ENCODE measurements at regions not wholly inside any gene's neighbourhood (a gene's known extent, or its start where the extent isn't known, plus 50 kb on each side); places are given as distances from the start of the nearest gene placed in this dataset.

GRCh38 chr9:79447762-79448161 lies 124.0 kb upstream of the TLE4 start:
- H3K27ac ChIP-seq (ENCODE audit: low read depth, low read length) = no peak overlapping the region
- H2BK15ac ChIP-seq (ENCODE audit: low read length) = no peak overlapping the region
- H4K91ac ChIP-seq (replicated peaks; ENCODE audit: insufficient read length, low read length) = no peak overlapping the region
- H3K9me3 ChIP-seq (ENCODE audit: insufficient read depth in 2 of 2, low read depth in 1 of 2, low read length in 1 of 2) = no peaks in the 10 kb centered on the region; a peak in 1 of 4 replicates
- no peak overlapping the region for H3K4ac ChIP-seq (replicated peaks; ENCODE audit: insufficient read length, low read depth, low read length)
- H3K9ac ChIP-seq (replicated peaks in 1 of 4; ENCODE audit: extremely low read depth in 1 of 4, low read depth in 3 of 4, low read length in 3 of 4) = no peak overlapping the region
- no peak overlapping the region for H3K4me3 ChIP-seq (ENCODE audit: extremely low read depth in 1 of 4, insufficient read depth in 2 of 4, low read depth in 3 of 4, low read length in 4 of 4)
- no peak overlapping the region for H3K4me2 ChIP-seq (ENCODE audit: insufficient read depth in 1 of 2, low read depth in 2 of 2, low read length in 2 of 2)
- no peak overlapping the region for H2AFZ ChIP-seq (ENCODE audit: low read length)
- ChIA-PET CTCF (ENCODE audit: partially characterized antibody) (no interaction called here), POLR2A (ENCODE audit: partially characterized antibody) (no interaction called here)
- no peaks in the 10 kb centered on the region for H3K79me2 ChIP-seq (ENCODE audit: control insufficient read depth in 1 of 2, insufficient read depth in 2 of 2, low read length in 2 of 2)
- no peaks in the 10 kb centered on the region for H3K79me1 ChIP-seq (ENCODE audit: low read depth, low read length)
- H4K5ac ChIP-seq (ENCODE audit: insufficient read length, low read depth, low read length) = no peak overlapping the region
- no peaks in the 10 kb centered on the region for H3K27me3 ChIP-seq (replicated peaks in 1 of 4; ENCODE audit: control insufficient read depth in 3 of 4, extremely low read depth in 1 of 4, insufficient read depth in 3 of 4, low read length in 3 of 4)
- H3K56ac ChIP-seq (replicated peaks; ENCODE audit: insufficient read length, low read depth, low read length) = no peak overlapping the region
- H2BK5ac ChIP-seq (ENCODE audit: low read depth, low read length) = no peak overlapping the region
- FAIRE-seq = no peak
- no peaks in the 10 kb centered on the region for H3K23me2 ChIP-seq (ENCODE audit: low read depth, low read length)
- no peak for TF ChIP-seq SIX5 (IDR thresholded peaks at IDR 0.05; ENCODE audit: low read depth, low read length)
- TF ChIP-seq POLR2AphosphoS5 (IDR thresholded peaks at IDR 0.05; ENCODE audit: low read depth, low read length) = no peak
- TF ChIP-seq GTF2F1 (IDR thresholded peaks at IDR 0.05; ENCODE audit: borderline replicate concordance, low read depth, low read length) = no peak
- no peak for TF ChIP-seq NRF1 (IDR thresholded peaks at IDR 0.05; ENCODE audit: low read depth, low read length)
- no peak for TF ChIP-seq ZNF274 (IDR thresholded peaks at IDR 0.05; ENCODE audit: borderline replicate concordance, extremely low read depth, low read length)
- no peak for DNase-seq (ENCODE audit: low read depth in 1 of 2, low spot score in 2 of 2)
- 76% methylated on average over 5 of the region's 5 CpGs; no CpG with 5 or more reads in 1 of the 2 experiments for WGBS, 2 experiments (ENCODE audit: extremely low coverage in 1 of 2, insufficient coverage in 1 of 2, insufficient read length in 1 of 2, insufficient replicate concordance in 2 of 2, low coverage in 1 of 2, low lambda C conversion rate in 2 of 2, missing lambda C conversion rate in 1 of 2)
- H2BK20ac ChIP-seq (ENCODE audit: low read length) = no peak overlapping the region
- H4K20me1 ChIP-seq (replicated peaks in 1 of 2; ENCODE audit: control insufficient read depth in 1 of 2, insufficient read depth in 2 of 2, low read length in 2 of 2) = no peaks in the 10 kb centered on the region
- H3K18ac ChIP-seq (ENCODE audit: extremely low read depth, low read length) = no peak overlapping the region
- no peak overlapping the region for H2BK12ac ChIP-seq (ENCODE audit: low read depth, low read length)
- no peaks in the 10 kb centered on the region for H3K4me1 ChIP-seq (replicated peaks in 1 of 4; ENCODE audit: control insufficient read depth in 3 of 4, insufficient read depth in 4 of 4, low read length in 3 of 4)
- no peak overlapping the region for H2AK5ac ChIP-seq (ENCODE audit: low read depth, low read length)
- no peak overlapping the region for H3K23ac ChIP-seq (ENCODE audit: insufficient read length)
- H3K36me3 ChIP-seq (ENCODE audit: control insufficient read depth in 2 of 4, insufficient read depth in 4 of 4, low read length in 3 of 4) = no peaks in the 10 kb centered on the region
- no peak overlapping the region for H2BK120ac ChIP-seq (replicated peaks; ENCODE audit: low read depth, low read length)
- H4K8ac ChIP-seq (ENCODE audit: extremely low read depth, insufficient read depth, low read length) = no peak overlapping the region
- H3K14ac ChIP-seq (ENCODE audit: insufficient read length) = no peak overlapping the region
